ENCODE measurements at regions not wholly inside any gene's neighbourhood (a gene's known extent, or its start where the extent isn't known, plus 50 kb on each side); places are given as distances from the start of the nearest gene placed in this dataset.
A peak's percentile ranks its signal among the peaks of the same experiment; 100 is the strongest.

DNA sequence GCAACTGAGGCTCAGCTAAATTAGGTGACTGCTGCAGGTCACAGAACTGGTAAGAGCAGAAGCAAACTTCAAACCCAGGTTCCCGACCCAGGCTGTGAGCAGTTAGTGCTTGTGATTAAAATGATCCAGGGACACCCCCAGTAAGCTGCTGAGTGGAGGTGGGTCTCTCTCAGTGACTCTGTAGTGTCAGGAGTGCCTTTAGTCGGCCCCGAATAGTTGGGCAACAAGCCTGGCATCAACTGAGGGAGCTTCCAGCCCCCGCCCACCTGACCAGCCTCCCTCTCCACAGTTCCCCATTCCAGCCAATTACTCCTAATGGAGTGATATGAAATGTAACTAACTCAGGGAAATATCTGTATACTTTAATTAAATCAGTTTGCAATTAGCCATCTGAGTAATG, 168.0 kb upstream of the SMAD3 start:
- FAIRE-seq (no peak), DNase-seq (peak in 1 of 5 donors; percentile 10)
- no peaks in the 10 kb centered on the region for H3K27me3 ChIP-seq (ENCODE audit: control insufficient read depth, insufficient read depth, low read length)
- no peaks in the 10 kb centered on the region for H3K9me3 ChIP-seq (ENCODE audit: control insufficient read depth in 2 of 3, insufficient read depth in 1 of 3, low read length in 3 of 3)
- intact Hi-C loops (cut with DNase I) = no loop called here
- no peak overlapping the region for H3K27ac ChIP-seq (ENCODE audit: low read depth in 2 of 2, low read length in 2 of 2)
- no peaks in the 10 kb centered on the region for H3K36me3 ChIP-seq (ENCODE audit: control insufficient read depth in 2 of 3, insufficient read depth in 3 of 3, low read length in 3 of 3)
- no peaks in the 10 kb centered on the region for H3K4me1 ChIP-seq (ENCODE audit: control insufficient read depth in 2 of 3, insufficient read depth in 2 of 3, low read depth in 1 of 3, low read length in 3 of 3)
- no peak overlapping the region for H3K9ac ChIP-seq (ENCODE audit: low read length in 3 of 3)
- TF ChIP-seq, protein P1, sequence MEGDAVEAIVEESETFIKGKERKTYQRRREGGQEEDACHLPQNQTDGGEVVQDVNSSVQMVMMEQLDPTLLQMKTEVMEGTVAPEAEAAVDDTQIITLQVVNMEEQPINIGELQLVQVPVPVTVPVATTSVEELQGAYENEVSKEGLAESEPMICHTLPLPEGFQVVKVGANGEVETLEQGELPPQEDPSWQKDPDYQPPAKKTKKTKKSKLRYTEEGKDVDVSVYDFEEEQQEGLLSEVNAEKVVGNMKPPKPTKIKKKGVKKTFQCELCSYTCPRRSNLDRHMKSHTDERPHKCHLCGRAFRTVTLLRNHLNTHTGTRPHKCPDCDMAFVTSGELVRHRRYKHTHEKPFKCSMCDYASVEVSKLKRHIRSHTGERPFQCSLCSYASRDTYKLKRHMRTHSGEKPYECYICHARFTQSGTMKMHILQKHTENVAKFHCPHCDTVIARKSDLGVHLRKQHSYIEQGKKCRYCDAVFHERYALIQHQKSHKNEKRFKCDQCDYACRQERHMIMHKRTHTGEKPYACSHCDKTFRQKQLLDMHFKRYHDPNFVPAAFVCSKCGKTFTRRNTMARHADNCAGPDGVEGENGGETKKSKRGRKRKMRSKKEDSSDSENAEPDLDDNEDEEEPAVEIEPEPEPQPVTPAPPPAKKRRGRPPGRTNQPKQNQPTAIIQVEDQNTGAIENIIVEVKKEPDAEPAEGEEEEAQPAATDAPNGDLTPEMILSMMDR (IDR thresholded peaks at IDR 0.05; ENCODE audit: borderline replicate concordance, extremely low read depth, insufficient read depth) = no peak
- no peak overlapping the region for H3K4me3 ChIP-seq (ENCODE audit: low read length in 3 of 3)

DNA sequence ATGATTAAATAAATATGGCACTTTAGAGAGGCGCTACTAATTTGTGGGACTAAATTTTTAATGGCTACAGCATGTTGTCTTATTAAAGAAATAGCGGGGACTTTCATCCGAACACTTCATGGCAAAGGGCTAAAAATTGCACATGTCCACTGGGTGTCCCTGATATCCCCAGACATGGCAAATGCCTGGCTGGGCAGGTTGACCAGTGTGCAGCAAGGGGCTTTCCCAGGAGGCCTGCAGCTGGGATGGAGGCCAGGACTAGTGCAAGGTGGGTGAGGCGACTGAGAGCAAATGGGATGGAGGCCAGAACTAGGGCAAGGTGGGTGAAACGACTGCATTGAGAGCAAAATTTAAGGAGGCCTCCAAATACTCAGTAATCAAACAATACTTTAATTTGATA, 167.4 kb upstream of the SMAD3 start:
- intact Hi-C loops (cut with DNase I) = no loop called here
- TF ChIP-seq, protein P1 (IDR thresholded peaks at IDR 0.05; ENCODE audit: borderline replicate concordance, extremely low read depth, insufficient read depth) = no peak
- FAIRE-seq = no peak

DNA sequence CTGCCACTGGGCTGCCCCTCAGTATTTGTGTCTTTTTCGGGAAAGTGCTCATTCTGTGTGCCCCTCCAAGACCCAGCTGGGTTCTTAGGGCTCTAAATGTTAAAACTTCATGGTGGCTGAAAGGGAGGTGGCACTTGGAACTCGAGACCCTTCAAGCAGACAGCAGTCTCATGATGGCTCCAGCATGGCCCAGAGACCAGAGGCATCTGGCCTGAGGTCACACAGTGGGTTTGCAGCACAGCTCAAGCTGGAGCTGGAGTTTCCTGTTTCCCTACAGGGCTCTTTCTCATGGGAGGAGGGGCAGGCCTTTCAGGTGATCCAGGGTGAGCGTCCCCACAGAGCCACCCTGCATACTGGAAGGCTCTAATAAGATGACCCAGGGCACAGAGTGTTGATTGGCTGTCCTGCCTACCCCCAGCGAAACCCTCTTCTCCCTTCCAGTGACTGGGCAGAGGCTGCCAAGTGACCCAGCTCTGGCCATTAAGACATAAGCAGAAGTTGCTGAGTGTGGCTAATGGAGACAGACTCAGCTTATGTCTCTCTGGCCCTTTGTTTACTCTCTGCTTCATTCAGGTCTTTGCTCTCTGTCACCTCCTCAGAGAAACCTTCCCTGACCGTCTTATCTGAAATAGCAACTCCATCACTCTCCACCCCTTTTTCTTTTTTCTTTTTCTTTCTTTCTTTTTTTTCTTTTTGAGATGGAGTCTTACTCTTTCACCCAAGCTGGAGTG, 166.6 kb upstream of the SMAD3 start:
- Histone ChIP-seq H3K9ac (ENCODE audit: low read length in 3 of 3) (no peak overlapping the region), H3K9me3 (ENCODE audit: control insufficient read depth in 2 of 3, insufficient read depth in 1 of 3, low read length in 3 of 3) (no peaks in the 10 kb centered on the region), H3K27me3 (ENCODE audit: control insufficient read depth, insufficient read depth, low read length) (no peaks in the 10 kb centered on the region), H3K4me1 (ENCODE audit: control insufficient read depth in 2 of 3, insufficient read depth in 2 of 3, low read depth in 1 of 3, low read length in 3 of 3) (peaks cover 0 to 1% (median 0%) of the 10 kb centered on the region in 3 donors), H3K36me3 (ENCODE audit: control insufficient read depth in 2 of 3, insufficient read depth in 3 of 3, low read length in 3 of 3) (no peaks in the 10 kb centered on the region), H3K27ac (ENCODE audit: low read depth in 2 of 2, low read length in 2 of 2) (no peak overlapping the region), H3K4me3 (ENCODE audit: low read length in 3 of 3) (no peak overlapping the region)
- intact Hi-C loops (cut with DNase I) = no loop called here
- TF ChIP-seq, protein P1 (IDR thresholded peaks at IDR 0.05; ENCODE audit: borderline replicate concordance, extremely low read depth, insufficient read depth) = no peak
- DNase-seq (no peak), FAIRE-seq (no peak)

More for the DNA sequence above, 167.4 kb upstream of the SMAD3 start:
- H3K4me1 ChIP-seq (ENCODE audit: control insufficient read depth in 2 of 3, insufficient read depth in 2 of 3, low read depth in 1 of 3, low read length in 3 of 3) = no peaks in the 10 kb centered on the region
- H3K27me3 ChIP-seq (ENCODE audit: control insufficient read depth, insufficient read depth, low read length) = no peaks in the 10 kb centered on the region
- no peak overlapping the region for H3K27ac ChIP-seq (ENCODE audit: low read depth in 2 of 2, low read length in 2 of 2)
- H3K9ac ChIP-seq (ENCODE audit: low read length in 3 of 3) = no peak overlapping the region
- no peak for DNase-seq
- H3K9me3 ChIP-seq (ENCODE audit: control insufficient read depth in 2 of 3, insufficient read depth in 1 of 3, low read length in 3 of 3) = no peaks in the 10 kb centered on the region
- no peak overlapping the region for H3K4me3 ChIP-seq (ENCODE audit: low read length in 3 of 3)
- no peaks in the 10 kb centered on the region for H3K36me3 ChIP-seq (ENCODE audit: control insufficient read depth in 2 of 3, insufficient read depth in 3 of 3, low read length in 3 of 3)
